IPS DF 6.9 (cell line): ENCODE measurements at regions not wholly inside any gene's neighbourhood (a gene's known extent, or its start where the extent isn't known, plus 50 kb on each side); places are given as distances from the start of the nearest gene placed in this dataset.
"Not testable (repeated sequence)": the region's sequence is repeated elsewhere in the genome, so short reads cannot be mapped to it uniquely, and the experiment has no call there.

Experiments used
- DNase-seq: peaks from one replicate; pipeline ENCODE4 v3.0.0-alpha.2; 2013; ENCODE audit warnings: low read depth, low spot score
- H3K27ac ChIP-seq: one replicate; pipeline ENCODE4 v1.5.1; 2013; ENCODE audit warnings: low read length, control low read depth
- H3K27me3 ChIP-seq: 2 replicates; pipeline ENCODE4 v1.6.1; 2013; ENCODE audit warnings: mild to moderate bottlenecking, low read length; ENCODE audit not compliant: control insufficient read depth, insufficient read depth
- H3K36me3 ChIP-seq: 2 replicates; pipeline ENCODE4 v1.6.1; 2013; ENCODE audit warnings: low read length; ENCODE audit not compliant: control insufficient read depth, insufficient read depth
- H3K4me1 ChIP-seq: 2 replicates; pipeline ENCODE4 v1.6.1; 2013; ENCODE audit warnings: low read length; ENCODE audit not compliant: control insufficient read depth, insufficient read depth
- H3K4me3 ChIP-seq: 2 replicates; pipeline ENCODE4 v1.5.1; 2013; ENCODE audit warnings: mild to moderate bottlenecking, low read length
- H3K9me3 ChIP-seq: 2 replicates; pipeline ENCODE4 v1.6.1; 2013; ENCODE audit warnings: low read length, inconsistent platforms; ENCODE audit not compliant: control insufficient read depth, insufficient read depth
- WGBS: extraction: QIAGEN DNeasy Blood & Tissue Kit; methylation state at CpG from one replicate; pipeline ENCODE4 v1.1.7; 2013; ENCODE audit warnings: mixed read lengths, missing lambda C conversion rate; ENCODE audit not compliant: insufficient read length, insufficient coverage; 5-methylcytosine and 5-hydroxymethylcytosine counted together

GRCh38 chr22:48918585-48919186 lies 909.0 kb downstream of the BRD1 start:
- H3K27me3 ChIP-seq: no peaks in the 10 kb centered on the region
- no peak overlapping the region for H3K27ac ChIP-seq
- no peak overlapping the region for H3K4me3 ChIP-seq
- H3K4me1 ChIP-seq: no peaks in the 10 kb centered on the region
- H3K9me3 ChIP-seq: peaks cover 31% of the 10 kb centered on the region
- WGBS: no CpG with 5 or more reads among the region's 7 CpGs
- H3K36me3 ChIP-seq: no peaks in the 10 kb centered on the region
- no peak for DNase-seq

GRCh38 chr22:48912356-48913066 lies 915.2 kb downstream of the BRD1 start:
- H3K4me1 ChIP-seq, H3K27ac ChIP-seq, H3K27me3 ChIP-seq, H3K9me3 ChIP-seq, DNase-seq, H3K4me3 ChIP-seq, H3K36me3 ChIP-seq: not testable (repeated sequence)
- no CpG with 5 or more reads among the region's 7 CpGs for WGBS

DNA sequence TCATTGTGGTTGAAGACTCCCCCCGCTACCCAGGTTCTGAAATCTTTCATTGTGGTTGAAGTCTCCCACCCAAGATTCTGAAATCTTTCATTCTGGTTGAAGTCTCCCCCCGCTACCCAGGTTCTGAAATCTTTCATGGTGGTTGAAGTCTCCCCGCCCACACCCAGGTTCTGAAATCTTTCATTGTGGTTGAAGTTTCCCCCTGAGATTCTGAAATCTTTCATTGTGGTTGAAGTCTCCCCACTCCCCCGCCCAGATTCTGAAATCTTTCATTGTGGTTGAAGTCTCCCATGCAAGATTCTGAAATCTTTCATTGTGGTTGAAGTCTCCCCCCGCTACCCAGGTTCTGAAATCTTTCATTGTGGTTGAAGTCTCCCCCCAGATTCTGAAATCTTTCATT lies 916.0 kb downstream of the BRD1 start:
- not testable (repeated sequence) for H3K4me1 ChIP-seq, H3K27ac ChIP-seq, H3K27me3 ChIP-seq, H3K9me3 ChIP-seq, H3K36me3 ChIP-seq, DNase-seq, H3K4me3 ChIP-seq
- no CpG with 5 or more reads among the region's 5 CpGs for WGBS

- not testable (repeated sequence) for H3K27ac ChIP-seq, H3K9me3 ChIP-seq, H3K36me3 ChIP-seq, H3K4me3 ChIP-seq, H3K4me1 ChIP-seq, H3K27me3 ChIP-seq, DNase-seq
- no CpG with 5 or more reads among the region's 4 CpGs for WGBS
These were observed 916.6 kb downstream of the BRD1 start for GRCh38 chr22:48911067-48911466.

GRCh38 chr22:48908547-48908946 lies 919.1 kb downstream of the BRD1 start:
- no peak for DNase-seq
- Histone ChIP-seq H3K4me1 (no peaks in the 10 kb centered on the region), H3K4me3 (no peak overlapping the region), H3K27me3 (no peaks in the 10 kb centered on the region), H3K36me3 (no peaks in the 10 kb centered on the region), H3K9me3 (peaks cover 14% of the 10 kb centered on the region), H3K27ac (no peak overlapping the region)
- WGBS: no CpG with 5 or more reads among the region's 9 CpGs

DNA sequence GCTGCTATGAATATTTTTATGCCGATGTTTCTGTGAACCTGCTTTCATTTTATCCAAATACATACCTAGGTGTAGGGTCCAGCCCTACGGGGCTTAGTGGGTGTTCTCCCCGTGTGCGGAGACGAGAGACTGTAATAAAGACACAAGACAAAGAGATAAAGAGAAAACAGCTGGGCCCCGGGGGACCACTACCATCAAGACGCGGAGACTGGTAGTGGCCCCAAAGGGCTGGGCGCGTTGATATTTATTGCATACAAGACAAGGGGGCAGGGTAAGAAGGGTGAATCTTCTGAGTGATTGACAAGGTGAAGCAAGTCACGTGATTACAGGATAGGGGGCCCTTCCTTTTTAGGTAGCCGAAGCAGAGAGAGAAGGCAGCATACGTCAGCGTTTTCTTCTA lies 920.1 kb downstream of the BRD1 start:
- Histone ChIP-seq H3K36me3 (no peaks in the 10 kb centered on the region), H3K4me3 (no peak overlapping the region), H3K9me3 (peaks cover 20% of the 10 kb centered on the region), H3K27me3 (no peaks in the 10 kb centered on the region), H3K4me1 (no peaks in the 10 kb centered on the region), H3K27ac (no peak overlapping the region)
- no CpG with 5 or more reads among the region's 14 CpGs for WGBS
- no peak for DNase-seq

DNA sequence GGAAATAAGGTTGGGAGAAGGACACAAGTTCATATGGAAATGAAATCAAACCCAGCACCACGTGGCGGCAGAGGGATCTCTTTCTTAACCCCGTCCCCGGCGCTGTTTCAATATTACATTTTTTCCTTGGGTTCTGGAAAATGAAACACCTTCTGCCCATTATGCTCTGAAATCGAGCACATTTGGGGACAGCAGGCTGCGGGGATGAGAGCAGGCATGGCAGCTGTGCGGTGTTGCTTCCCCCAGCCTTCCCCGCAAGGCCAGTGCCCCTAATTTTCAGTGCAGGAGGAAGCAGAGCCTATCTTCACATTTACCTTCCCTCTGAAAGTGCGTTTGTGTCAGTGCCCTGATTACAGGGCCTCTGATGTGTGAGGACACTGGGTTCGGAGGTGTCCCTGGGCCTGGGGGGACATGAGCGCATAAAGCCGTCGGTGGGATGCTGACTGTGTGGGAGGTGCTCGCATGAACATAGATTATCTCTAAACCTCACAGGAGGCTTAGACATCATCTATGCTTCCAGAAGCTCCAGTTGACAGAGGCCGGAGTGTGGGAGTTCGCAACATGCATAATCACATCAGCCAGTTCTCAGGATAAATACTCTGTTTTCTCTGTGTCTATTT lies 921.3 kb downstream of the BRD1 start:
- Histone ChIP-seq H3K4me1 (no peaks in the 10 kb centered on the region), H3K4me3 (no peak overlapping the region), H3K36me3 (no peaks in the 10 kb centered on the region), H3K9me3 (peaks cover 25% of the 10 kb centered on the region), H3K27me3 (no peaks in the 10 kb centered on the region), H3K27ac (no peak overlapping the region)
- no peak for DNase-seq
- WGBS: no CpG with 5 or more reads among the region's 17 CpGs

GRCh38 chr22:48905206-48905975 lies 922.3 kb downstream of the BRD1 start:
- Histone ChIP-seq H3K9me3 (peaks cover 25% of the 10 kb centered on the region), H3K36me3 (no peaks in the 10 kb centered on the region), H3K4me3 (no peak overlapping the region), H3K4me1 (no peaks in the 10 kb centered on the region), H3K27me3 (no peaks in the 10 kb centered on the region), H3K27ac (no peak overlapping the region)
- WGBS: no CpG with 5 or more reads among the region's 17 CpGs
- no peak for DNase-seq

GRCh38 chr22:48902983-48903650 lies 924.6 kb downstream of the BRD1 start:
- no CpG with 5 or more reads among the region's 25 CpGs for WGBS

More at GRCh38 chr22:48902983-48903650, 924.6 kb downstream of the BRD1 start:
- no peak for DNase-seq
- no peaks in the 10 kb centered on the region for H3K36me3 ChIP-seq
- H3K27me3 ChIP-seq: no peaks in the 10 kb centered on the region
- no peak overlapping the region for H3K4me3 ChIP-seq
- H3K4me1 ChIP-seq: no peaks in the 10 kb centered on the region
- H3K9me3 ChIP-seq: peaks cover 35% of the 10 kb centered on the region
- no peak overlapping the region for H3K27ac ChIP-seq
